A549 (cell line): ENCODE measurements at regions not wholly inside any gene's neighbourhood (a gene's known extent, or its start where the extent isn't known, plus 50 kb on each side); places are given as distances from the start of the nearest gene placed in this dataset.
"Not testable (repeated sequence)": the region's sequence is repeated elsewhere in the genome, so short reads cannot be mapped to it uniquely, and the experiment has no call there.

ENCODE experiments used
- ATAC-seq, 2 experiments: fragments of 200-7000 bp in 1 of 2; fragments of >200 bp in 1 of 2; cut with Nextera tagmentation in 1 of 2; cut with Tn5 transposase in 1 of 2; 3 replicates each; pipeline versions ENCODE4 v1.8.0 to v1.9.1; 2018 to 2020; ENCODE audit warnings: mild to moderate bottlenecking in 1 of 2, moderate library complexity in 1 of 2
- CTCF ChIA-PET: fragments of 300-600 bp; sonication (Branson Sonifier 250); formaldehyde crosslinking; extraction: SDS; loops from one replicate; lab custom pipeline; 2021; ENCODE audit warnings: antibody characterized with exemption, inconsistent platforms; lab: Yijun Ruan, JAX
- POLR2A ChIA-PET: fragments of 350-600 bp; formaldehyde crosslinking; extraction: SDS; loops from one replicate; lab custom pipeline; 2021; ENCODE audit warnings: antibody characterized with exemption, inconsistent platforms; lab: Yijun Ruan, JAX
- DNase-seq, 2 experiments: peaks; one replicate each; pipeline versions ENCODE4 v3.0.0 to v3.0.0-alpha.2; 2011 to 2016; ENCODE audit warnings: low read depth in 1 of 2, low spot score in 1 of 2
- FAIRE-seq: peaks from 2 replicates; lab custom pipeline; 2011; peaks lifted over from hg19 to GRCh38; lab: Jason Lieb, UNC
- H3K27ac ChIP-seq, 2 experiments: fragments of >200 bp; sonication (Bioruptor Twin); formaldehyde crosslinking; 3 replicates each; pipeline ENCODE4 v1.5.1; 2016 to 2017
- H3K4me1 ChIP-seq: fragments of >200 bp; sonication (Bioruptor Twin); formaldehyde crosslinking; 3 replicates; pipeline ENCODE4 v1.6.1; 2016
- H3K4me2 ChIP-seq: fragments of >200 bp; sonication (Bioruptor Twin); formaldehyde crosslinking; 3 replicates; pipeline ENCODE4 v1.6.1; 2016
- H3K4me3 ChIP-seq: fragments of >200 bp; sonication (Bioruptor Twin); formaldehyde crosslinking; 3 replicates; pipeline ENCODE4 v1.5.1; 2016
- H3K9me3 ChIP-seq: fragments of >200 bp; sonication (Bioruptor Twin); formaldehyde crosslinking; 3 replicates; pipeline ENCODE4 v1.6.1; 2016
- CTCF ChIP-seq: fragments of >200 bp; sonication (Bioruptor Twin); formaldehyde crosslinking; IDR thresholded peaks from 3 replicates; pipeline ENCODE4 v1.5.1; 2016
- RAD21 ChIP-seq, 2 experiments: fragments of >200 bp in 1 of 2; sonication (Bioruptor Twin) in 1 of 2; formaldehyde crosslinking in 1 of 2; IDR thresholded peaks in 1 of 2; conservative IDR thresholded peaks in 1 of 2; 2 replicates in 1 of 2; 3 replicates in 1 of 2; pipeline ENCODE4 v1.6.1; 2012 to 2018; ENCODE audit warnings: inconsistent platforms in 1 of 2
- WGBS: methylation state at CpG from one replicate; pipeline ENCODE4 v1.1.6; 2017; ENCODE audit errors: missing lambda C conversion rate; 5-methylcytosine and 5-hydroxymethylcytosine counted together

GRCh38 chr1:121095014-121095413, 89.1 kb downstream of the FAM72B start:
- WGBS = 92% methylated on average over 1 of the region's 2 CpGs
- H3K4me1 ChIP-seq, H3K27ac ChIP-seq, H3K4me3 ChIP-seq, H3K9me3 ChIP-seq, FAIRE-seq, H3K4me2 ChIP-seq, ATAC-seq, POLR2A ChIA-PET, DNase-seq, CTCF ChIA-PET: not testable (repeated sequence)

- H3K4me2 ChIP-seq = peak overlapping the region; percentile 59
- H3K27ac ChIP-seq = peak overlapping the region in 1 of 2 experiments; percentile 60; a peak in 1 of 6 replicates
- FAIRE-seq, H3K9me3 ChIP-seq, POLR2A ChIA-PET, CTCF ChIA-PET, H3K4me1 ChIP-seq: not testable (repeated sequence)
- TF ChIP-seq CTCF (peak; percentile 32; the same call in 2 of the 3 replicates), RAD21 (conservative IDR thresholded peaks at IDR 0.05 in 1 of 2, IDR thresholded peaks at IDR 0.05 in 1 of 2) (0 out of 5 replicates have a peak, but pooled peaks of 1 of the 2 experiments have one; percentile 3)
- H3K4me3 ChIP-seq = peak overlapping the region; percentile 39
- ATAC-seq = peak; percentile 92 to 99
- WGBS = 0% methylated on average over 1 of the region's 69 CpGs
- peak in 1 of 2 experiments; percentile 54 for DNase-seq
These were observed 86.8 kb downstream of the FAM72B start for GRCh38 chr1:121097127-121097866.

GRCh38 chr1:121097867-121098215, 86.3 kb downstream of the FAM72B start:
- H3K9me3 ChIP-seq, H3K27ac ChIP-seq, POLR2A ChIA-PET, H3K4me1 ChIP-seq, FAIRE-seq, CTCF ChIA-PET: not testable (repeated sequence)
- H3K4me3 ChIP-seq = peak overlapping the region; percentile 39; the same call in 2 of the 3 replicates
- peak overlapping the region; percentile 59 for H3K4me2 ChIP-seq
- DNase-seq (peak in 1 of 2 experiments; percentile 0), ATAC-seq (peak; percentile 70 to 74)
- WGBS = no CpG with 5 or more reads among the region's 21 CpGs

GRCh38 chr1:121109025-121109424, 75.1 kb downstream of the FAM72B start:
- CTCF ChIA-PET, H3K4me2 ChIP-seq, POLR2A ChIA-PET, FAIRE-seq, DNase-seq, H3K4me1 ChIP-seq, H3K4me3 ChIP-seq, H3K9me3 ChIP-seq, H3K27ac ChIP-seq, ATAC-seq: not testable (repeated sequence)
- 50% methylated on average over 1 of the region's 1 CpG for WGBS

GRCh38 chr1:121116522-121117297, 67.4 kb downstream of the FAM72B start:
- POLR2A ChIA-PET = not testable (repeated sequence)

GRCh38 chr1:121117298-121117611, 66.9 kb downstream of the FAM72B start:
- ATAC-seq = peak; percentile 92 to 96
- POLR2A ChIA-PET = not testable (repeated sequence)

More at GRCh38 chr1:121116522-121117297, 67.4 kb downstream of the FAM72B start:
- ATAC-seq (peak; percentile 66 to 69), DNase-seq (peak in 1 of 2 experiments; percentile 0)
- Histone ChIP-seq H3K4me3 (0 out of 3 replicates have a peak overlapping the region, but pooled peaks have one; percentile 27), H3K4me2 (peak overlapping the region; percentile 56)
- WGBS = 4% methylated on average over 5 of the region's 44 CpGs
- H3K9me3 ChIP-seq, H3K27ac ChIP-seq, FAIRE-seq, CTCF ChIA-PET, H3K4me1 ChIP-seq: not testable (repeated sequence)

GRCh38 chr1:121117622-121118479, 66.3 kb downstream of the FAM72B start:
- DNase-seq, H3K27ac ChIP-seq, H3K4me2 ChIP-seq, H3K4me1 ChIP-seq, H3K9me3 ChIP-seq, FAIRE-seq, CTCF ChIA-PET, H3K4me3 ChIP-seq, POLR2A ChIA-PET: not testable (repeated sequence)
- ATAC-seq = peak in 1 of 2 experiments; percentile 55; a peak in 4 of 6 replicates
- WGBS = 91% methylated on average over 25 of the region's 47 CpGs

More at GRCh38 chr1:121117298-121117611, 66.9 kb downstream of the FAM72B start:
- H3K9me3 ChIP-seq, DNase-seq, H3K4me3 ChIP-seq, FAIRE-seq, H3K4me1 ChIP-seq, CTCF ChIA-PET, H3K27ac ChIP-seq: not testable (repeated sequence)
- peak overlapping the region; percentile 56; the same call in 2 of the 3 replicates for H3K4me2 ChIP-seq
- 31% methylated on average over 9 of the region's 10 CpGs for WGBS
